ENCODE measurements at regions not wholly inside any gene's neighbourhood (a gene's known extent, or its start where the extent isn't known, plus 50 kb on each side); places are given as distances from the start of the nearest gene placed in this dataset.

DNA sequence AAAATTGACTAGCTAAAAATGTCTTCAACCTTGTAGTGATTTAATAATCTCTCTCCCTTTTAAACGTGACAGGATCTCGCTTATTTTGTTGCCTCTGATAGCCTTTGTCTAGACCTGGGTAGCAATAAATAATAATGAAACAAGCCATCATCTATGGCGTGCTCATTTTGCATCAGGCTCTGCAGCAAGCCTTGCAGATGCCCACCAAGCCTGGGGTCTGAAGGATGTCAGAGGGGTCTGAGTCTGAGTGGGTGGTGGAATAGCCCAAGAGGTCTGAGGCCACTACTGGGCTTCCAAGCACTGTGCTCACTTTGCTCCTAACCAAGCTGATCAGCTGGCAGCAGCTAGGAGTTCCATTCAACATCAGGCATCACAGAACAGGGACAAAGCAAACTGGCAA is 109.4 kb downstream of the GYPC start:
- H3K4me3 Mint-ChIP-seq = no peak overlapping the region
- H3K4me1 Mint-ChIP-seq (ENCODE audit: low read depth in 2 of 2) = peaks cover 33 to 48% of the 10 kb centered on the region in 2 donors
- ATAC-seq (replicated peaks) = no peak
- no peak for DNase-seq
- H3K36me3 Mint-ChIP-seq (ENCODE audit: insufficient read depth) = no peaks in the 10 kb centered on the region
- H3K9me3 Mint-ChIP-seq = no peaks in the 10 kb centered on the region
- H3K27me3 Mint-ChIP-seq = peaks cover 0 to 12% of the 10 kb centered on the region in 2 donors
- H3K27ac Mint-ChIP-seq = no peak overlapping the region

DNA sequence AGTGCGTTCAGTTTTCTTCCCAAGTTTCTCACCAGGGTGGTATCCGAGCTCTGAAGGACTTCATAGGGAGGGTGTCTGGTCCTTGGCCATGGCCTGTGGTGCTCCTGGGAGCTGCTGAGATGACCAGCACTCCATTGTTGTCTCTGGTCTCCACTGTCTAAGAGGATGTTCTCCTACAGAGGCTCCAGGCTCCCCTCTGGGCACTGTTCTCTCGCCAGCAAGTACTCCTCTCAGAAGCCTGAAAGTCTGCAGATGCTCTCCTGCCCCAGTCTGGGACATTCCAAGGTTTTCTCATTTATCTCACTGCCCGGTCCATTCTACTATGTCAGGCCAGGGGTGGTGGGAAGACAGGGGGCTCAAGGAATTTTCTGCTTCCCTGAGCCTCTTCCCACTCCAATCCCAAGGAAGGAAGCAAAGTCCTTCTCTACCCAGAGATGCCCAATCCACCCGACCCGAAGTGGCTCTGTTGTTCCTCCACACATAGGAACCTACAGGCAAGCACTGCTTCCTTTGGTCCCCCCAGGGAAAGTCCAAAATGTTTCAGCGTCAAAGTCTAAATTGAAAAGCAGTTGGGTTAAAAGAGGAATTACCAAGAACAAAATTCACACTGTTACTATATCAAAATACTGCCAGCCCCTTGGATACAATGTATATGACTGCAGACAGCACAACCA is 110.5 kb downstream of the GYPC start:
- no peak overlapping the region for H3K4me3 Mint-ChIP-seq
- H3K9me3 Mint-ChIP-seq = no peaks in the 10 kb centered on the region
- no peak for DNase-seq
- peaks cover 4% of the 10 kb centered on the region for H3K36me3 Mint-ChIP-seq (ENCODE audit: insufficient read depth)
- peaks cover 0 to 17% of the 10 kb centered on the region in 2 donors for H3K27me3 Mint-ChIP-seq
- peaks cover 27 to 43% of the 10 kb centered on the region in 2 donors for H3K4me1 Mint-ChIP-seq (ENCODE audit: low read depth in 2 of 2)
- H3K27ac Mint-ChIP-seq = peak overlapping the region in 1 of 2 donors; percentile 14
- ATAC-seq (replicated peaks) = no peak

DNA sequence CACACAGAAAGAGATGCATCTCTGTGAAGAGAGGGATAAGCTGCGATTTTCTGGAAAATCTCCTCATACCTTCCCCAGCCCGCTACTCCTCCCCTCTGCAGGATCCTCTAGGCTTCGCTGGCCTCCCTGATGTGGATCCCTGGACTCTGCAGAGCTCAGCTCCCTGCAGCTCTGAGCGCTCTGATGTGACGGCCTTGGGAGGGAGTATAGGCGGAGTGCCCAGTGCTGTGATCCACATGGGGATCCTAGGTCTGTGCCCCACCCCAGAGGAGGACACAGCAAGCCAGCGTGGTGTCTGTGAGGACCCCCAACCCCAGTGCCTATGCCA is 111.0 kb downstream of the GYPC start:
- Mint-ChIP-seq H3K27ac (no peak overlapping the region), H3K36me3 (ENCODE audit: insufficient read depth) (peaks cover 5% of the 10 kb centered on the region), H3K4me1 (ENCODE audit: low read depth in 2 of 2) (peaks cover 22 to 39% of the 10 kb centered on the region in 2 donors), H3K9me3 (no peaks in the 10 kb centered on the region), H3K27me3 (peaks cover 0 to 17% of the 10 kb centered on the region in 2 donors), H3K4me3 (no peak overlapping the region)
- ATAC-seq (replicated peaks) (no peak), DNase-seq (no peak)

DNA sequence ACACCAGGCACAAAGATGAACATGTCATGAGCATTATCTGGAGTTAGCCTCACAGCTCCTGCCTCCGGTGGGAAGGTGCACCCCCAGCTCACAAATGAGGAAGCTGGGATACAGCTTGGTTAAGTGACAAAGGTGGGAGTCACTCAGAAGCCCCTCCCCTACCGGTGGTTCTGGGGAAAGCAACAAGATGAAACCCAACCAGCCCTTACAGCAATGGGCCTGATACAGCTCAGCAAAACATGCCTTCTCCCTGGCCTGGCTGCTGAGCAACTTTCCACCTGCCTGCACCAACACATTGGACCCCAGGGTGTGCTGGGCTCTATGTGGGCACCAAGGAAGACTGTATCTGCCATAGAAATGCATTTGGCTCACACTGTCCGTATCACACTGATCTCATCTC is 113.2 kb downstream of the GYPC start:
- Mint-ChIP-seq H3K27me3 (peaks cover 0 to 17% of the 10 kb centered on the region in 2 donors), H3K27ac (no peak overlapping the region), H3K36me3 (ENCODE audit: insufficient read depth) (peaks cover 5% of the 10 kb centered on the region), H3K9me3 (no peaks in the 10 kb centered on the region), H3K4me1 (ENCODE audit: low read depth in 2 of 2) (peaks cover 11 to 21% of the 10 kb centered on the region in 2 donors), H3K4me3 (no peak overlapping the region)
- ATAC-seq (replicated peaks) (no peak), DNase-seq (no peak)

DNA sequence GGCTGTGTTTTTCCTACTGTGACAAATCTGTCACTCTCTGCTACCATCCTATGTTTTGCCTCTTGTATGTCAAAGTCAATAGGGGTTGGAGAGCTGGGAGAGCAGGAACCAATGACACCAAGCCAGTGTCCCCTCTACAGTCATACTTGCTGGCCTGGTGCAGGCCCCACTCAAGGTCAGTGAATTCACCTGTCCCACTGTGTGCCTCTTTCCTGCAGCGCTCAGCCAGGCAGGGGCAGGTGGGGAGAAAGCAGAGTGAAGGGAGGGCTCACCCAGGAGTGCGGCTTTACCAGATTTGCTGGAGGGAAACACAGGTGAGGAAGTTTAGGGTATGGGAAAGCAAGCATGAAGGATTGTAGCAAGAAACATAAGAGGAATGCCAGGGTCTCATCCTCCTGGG is 114.5 kb downstream of the GYPC start:
- Mint-ChIP-seq H3K27ac (peak overlapping the region; percentile 11 to 70), H3K9me3 (no peaks in the 10 kb centered on the region), H3K27me3 (peaks cover 0 to 17% of the 10 kb centered on the region in 2 donors), H3K36me3 (ENCODE audit: insufficient read depth) (peaks cover 5% of the 10 kb centered on the region), H3K4me3 (no peak overlapping the region), H3K4me1 (ENCODE audit: low read depth in 2 of 2) (peaks cover 10 to 23% of the 10 kb centered on the region in 2 donors)
- ATAC-seq (replicated peaks) = no peak
- DNase-seq = no peak

DNA sequence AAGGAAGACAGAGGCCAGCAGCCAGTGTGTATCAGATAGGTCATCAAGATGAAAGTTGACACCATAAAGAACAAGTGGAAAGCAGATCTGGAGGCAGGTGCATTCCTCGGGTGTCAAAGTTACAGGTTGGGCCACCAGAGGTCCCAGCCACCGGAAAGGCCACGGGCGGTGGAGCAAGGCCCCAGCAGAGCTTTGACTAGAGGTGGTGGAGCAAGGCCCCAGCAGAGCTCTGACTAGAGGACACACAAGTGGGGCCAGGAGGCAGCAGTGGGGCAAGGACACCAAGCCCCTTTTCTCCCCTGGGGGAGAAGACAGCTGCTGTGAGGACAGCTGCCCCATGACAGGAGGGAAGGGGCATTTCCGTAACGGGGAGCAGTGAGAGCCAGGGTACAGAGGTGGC is 115.1 kb downstream of the GYPC start:
- H3K9me3 Mint-ChIP-seq = no peaks in the 10 kb centered on the region
- peaks cover 0 to 17% of the 10 kb centered on the region in 2 donors for H3K27me3 Mint-ChIP-seq
- peaks cover 14 to 25% of the 10 kb centered on the region in 2 donors for H3K4me1 Mint-ChIP-seq (ENCODE audit: low read depth in 2 of 2)
- peak overlapping the region; percentile 35 to 71 for H3K27ac Mint-ChIP-seq
- no peak for DNase-seq
- ATAC-seq (replicated peaks) = no peak
- H3K4me3 Mint-ChIP-seq = no peak overlapping the region
- peaks cover 5% of the 10 kb centered on the region for H3K36me3 Mint-ChIP-seq (ENCODE audit: insufficient read depth)

DNA sequence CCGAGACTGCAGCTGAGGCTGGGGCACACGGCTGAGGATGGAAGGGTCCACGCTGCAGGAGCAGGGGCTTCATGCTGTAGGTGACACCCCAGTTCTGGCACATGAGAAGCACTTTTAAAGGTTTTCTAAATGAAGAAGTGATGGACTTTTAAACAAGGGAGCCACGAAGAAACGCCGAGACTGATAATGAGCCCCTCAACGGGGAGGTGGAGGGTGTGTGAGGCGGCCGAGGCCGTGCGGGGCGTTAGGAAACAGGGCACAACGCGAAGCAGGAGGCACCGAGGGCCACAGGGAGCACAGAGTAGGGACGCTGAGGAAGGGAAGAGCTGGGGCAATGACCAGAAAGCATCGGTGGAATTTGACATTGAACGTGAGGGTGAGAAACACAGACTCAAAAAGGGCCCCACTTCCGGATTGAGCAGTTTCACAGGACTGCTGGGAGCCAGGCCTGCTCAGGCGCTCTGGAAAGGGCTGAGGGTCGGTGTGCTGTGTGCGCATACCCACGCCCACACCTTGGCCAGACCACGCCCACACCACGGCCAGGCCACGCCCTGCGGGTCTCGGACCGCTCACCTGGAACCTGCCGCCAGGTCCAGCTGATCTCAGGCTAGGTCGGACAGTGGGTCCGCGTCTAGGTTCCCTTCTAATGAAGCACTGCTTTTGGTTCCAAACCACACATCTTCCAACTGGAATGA is 115.7 kb downstream of the GYPC start:
- Mint-ChIP-seq H3K9me3 (no peaks in the 10 kb centered on the region), H3K27ac (peak overlapping the region in 1 of 2 donors; percentile 35), H3K4me3 (no peak overlapping the region), H3K36me3 (ENCODE audit: insufficient read depth) (peaks cover 5% of the 10 kb centered on the region), H3K4me1 (ENCODE audit: low read depth in 2 of 2) (peaks cover 16 to 22% of the 10 kb centered on the region in 2 donors), H3K27me3 (peaks cover 0 to 17% of the 10 kb centered on the region in 2 donors)
- DNase-seq = no peak
- ATAC-seq (replicated peaks) = no peak

DNA sequence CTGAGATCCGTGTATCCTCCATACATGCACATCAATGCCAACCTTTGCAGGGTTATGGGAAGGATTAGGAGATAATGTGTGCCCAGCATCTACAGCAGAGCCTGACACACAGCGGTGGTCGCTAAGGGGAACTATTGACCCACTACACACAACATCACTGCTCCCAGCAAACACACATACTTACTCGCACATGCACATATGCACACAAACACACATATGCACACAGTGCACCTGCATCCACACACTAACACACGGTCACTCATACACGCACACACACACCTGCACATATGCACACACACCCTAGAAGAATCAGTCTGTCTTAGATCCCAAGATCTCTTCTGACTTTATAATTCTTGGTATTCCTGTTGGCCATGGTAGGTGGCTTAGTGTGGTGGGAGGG is 118.3 kb downstream of the GYPC start:
- DNase-seq (no peak), ATAC-seq (replicated peaks) (no peak)
- Mint-ChIP-seq H3K4me3 (no peak overlapping the region), H3K9me3 (no peaks in the 10 kb centered on the region), H3K4me1 (ENCODE audit: low read depth in 2 of 2) (peaks cover 19 to 24% of the 10 kb centered on the region in 2 donors), H3K27me3 (peaks cover under 1 to 11% of the 10 kb centered on the region in 2 donors), H3K36me3 (ENCODE audit: insufficient read depth) (peaks cover 7% of the 10 kb centered on the region), H3K27ac (no peak overlapping the region)

DNA sequence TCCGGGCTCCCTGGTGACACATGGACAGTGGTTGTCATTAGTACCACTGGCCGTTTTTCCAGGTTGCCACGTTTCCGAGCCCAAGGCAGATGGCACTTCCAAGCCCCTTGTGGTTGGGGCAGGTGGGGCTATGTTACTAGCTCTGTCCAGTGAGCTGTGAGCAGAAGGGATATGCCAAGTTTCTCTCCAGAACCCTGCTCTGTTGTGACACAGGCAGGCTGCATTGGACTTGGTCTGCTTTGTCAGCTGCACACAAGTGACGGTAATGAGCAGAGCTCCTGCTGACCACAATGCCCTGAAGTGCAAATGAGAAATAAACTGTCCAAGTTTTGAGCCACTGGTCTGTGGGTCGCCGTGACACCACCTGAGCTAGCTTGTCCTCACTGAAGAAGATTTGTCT is 118.8 kb downstream of the GYPC start:
- peaks cover 5 to 13% of the 10 kb centered on the region in 2 donors for H3K27me3 Mint-ChIP-seq
- peak overlapping the region; percentile 69 to 88 for H3K27ac Mint-ChIP-seq
- H3K4me1 Mint-ChIP-seq (ENCODE audit: low read depth in 2 of 2) = peaks cover 15 to 19% of the 10 kb centered on the region in 2 donors
- H3K9me3 Mint-ChIP-seq = no peaks in the 10 kb centered on the region
- DNase-seq (no peak), ATAC-seq (replicated peaks) (no peak)
- peaks cover 7% of the 10 kb centered on the region for H3K36me3 Mint-ChIP-seq (ENCODE audit: insufficient read depth)
- no peak overlapping the region for H3K4me3 Mint-ChIP-seq

DNA sequence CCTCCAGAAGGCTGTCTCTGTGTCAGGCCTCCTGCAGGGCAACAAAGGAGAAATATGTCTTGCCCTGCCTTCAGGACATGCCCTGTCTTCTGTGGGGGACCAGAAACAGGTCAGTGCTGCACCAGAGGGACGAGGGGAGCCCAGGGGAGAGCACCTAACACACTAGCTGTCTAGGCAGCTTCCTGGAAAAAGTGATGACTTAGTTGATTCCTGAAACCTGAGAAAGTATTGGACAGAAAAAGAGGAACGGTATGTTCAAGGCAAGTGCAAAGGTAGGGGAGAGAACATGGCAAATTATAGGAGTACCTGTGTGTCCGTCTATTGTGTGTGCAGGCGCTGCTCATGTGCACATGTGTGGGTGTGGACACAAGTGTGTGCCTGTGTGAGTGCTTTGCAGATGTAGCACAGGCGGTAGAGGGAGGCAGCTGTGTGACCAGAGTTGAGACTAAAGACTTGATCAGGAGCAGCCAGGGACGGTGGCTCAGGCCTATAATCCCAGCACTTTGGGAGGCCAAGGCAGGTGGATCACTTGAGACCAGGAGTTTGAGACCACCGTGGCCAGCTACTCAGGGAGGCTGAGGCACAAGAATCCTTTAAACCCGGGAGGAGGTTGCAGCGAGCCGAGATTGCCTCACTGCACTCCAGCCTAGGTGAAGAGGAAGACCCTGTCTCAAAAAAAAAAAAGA is 119.5 kb downstream of the GYPC start:
- DNase-seq = no peak
- no peaks in the 10 kb centered on the region for H3K9me3 Mint-ChIP-seq
- H3K4me3 Mint-ChIP-seq = peak overlapping the region; percentile 93 to 95
- no peak for ATAC-seq (replicated peaks)
- peaks cover 12 to 14% of the 10 kb centered on the region in 2 donors for H3K27me3 Mint-ChIP-seq
- H3K36me3 Mint-ChIP-seq (ENCODE audit: insufficient read depth) = peaks cover 7% of the 10 kb centered on the region
- H3K27ac Mint-ChIP-seq = peak overlapping the region; percentile 69 to 88
- H3K4me1 Mint-ChIP-seq (ENCODE audit: low read depth in 2 of 2) = peaks cover 12 to 17% of the 10 kb centered on the region in 2 donors

DNA sequence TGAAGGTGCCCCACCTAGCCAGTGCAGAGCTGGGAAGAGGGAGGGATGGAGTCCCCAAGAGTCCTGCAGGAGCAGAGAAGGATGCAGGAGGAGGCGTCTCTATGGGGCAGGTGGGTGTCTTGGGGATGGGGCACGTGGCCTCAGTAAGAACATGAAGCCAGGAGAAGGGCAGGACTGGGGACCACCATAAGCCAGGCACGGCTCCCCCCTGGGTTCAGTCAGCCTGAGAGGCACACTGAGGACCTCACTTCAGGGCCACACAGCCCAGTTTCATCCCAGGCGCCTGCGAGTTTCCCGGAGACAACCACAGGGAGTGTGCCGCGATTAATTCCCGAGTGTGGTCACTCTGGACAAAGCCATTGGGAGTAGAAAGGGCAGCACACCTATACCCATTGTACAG is 120.3 kb downstream of the GYPC start:
- Mint-ChIP-seq H3K4me1 (ENCODE audit: low read depth in 2 of 2) (peaks cover 12 to 17% of the 10 kb centered on the region in 2 donors), H3K36me3 (ENCODE audit: insufficient read depth) (peaks cover 5% of the 10 kb centered on the region), H3K27ac (peak overlapping the region; percentile 69 to 88), H3K4me3 (peak overlapping the region; percentile 93 to 95), H3K27me3 (peaks cover 12 to 18% of the 10 kb centered on the region in 2 donors), H3K9me3 (no peaks in the 10 kb centered on the region)
- ATAC-seq (replicated peaks) (no peak), DNase-seq (peak in 1 of 3 experiments; percentile 5)

DNA sequence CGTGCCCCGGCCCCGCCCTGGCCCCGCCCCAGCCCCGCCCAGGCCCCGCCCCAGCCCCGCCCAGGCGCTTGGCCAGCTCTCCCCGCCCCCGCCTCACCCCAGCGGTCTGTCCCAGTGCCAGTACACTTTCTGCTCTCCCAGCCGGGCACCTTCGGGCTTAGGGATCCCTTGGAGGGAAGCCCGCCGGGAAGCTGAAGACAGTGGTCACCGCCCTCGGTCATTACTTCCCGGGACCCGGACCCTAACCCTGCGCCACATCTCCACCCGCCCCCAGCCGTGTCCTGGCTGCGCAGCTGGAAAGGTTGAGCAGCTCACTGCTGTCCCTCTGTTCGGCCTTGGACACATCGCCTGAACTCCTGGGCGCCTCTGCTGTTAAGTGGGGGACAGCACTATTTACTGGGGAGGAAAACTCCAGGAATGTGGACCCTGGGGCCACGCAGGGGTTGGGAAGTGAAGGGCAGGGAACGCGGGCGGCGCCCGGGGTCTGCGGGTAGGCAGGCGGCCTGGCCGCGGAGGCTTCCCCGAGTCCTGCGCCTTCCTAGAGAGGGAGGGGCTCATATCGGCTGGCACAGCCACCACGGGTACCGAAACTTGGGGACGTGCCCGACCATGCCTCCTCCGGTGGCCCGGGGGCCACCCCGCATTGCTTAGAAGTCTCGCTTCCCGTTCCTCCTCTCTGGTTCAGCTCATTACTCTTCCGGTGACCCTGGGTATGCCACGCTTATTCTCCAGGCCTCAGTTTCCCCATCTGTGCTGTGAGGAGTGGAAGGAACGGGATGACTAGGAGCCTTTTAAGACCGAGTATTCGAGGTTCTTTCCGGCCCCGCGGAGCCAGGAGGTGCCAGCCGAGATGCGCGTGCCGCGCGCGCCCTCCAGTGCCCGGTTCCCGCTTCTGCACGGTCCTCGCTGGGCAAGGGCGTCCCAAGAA is 121.0 kb downstream of the GYPC start:
- peak overlapping the region; percentile 88 to 91 for H3K27ac Mint-ChIP-seq
- peaks cover 12 to 17% of the 10 kb centered on the region in 2 donors for H3K4me1 Mint-ChIP-seq (ENCODE audit: low read depth in 2 of 2)
- H3K27me3 Mint-ChIP-seq = peaks cover 17 to 25% of the 10 kb centered on the region in 2 donors
- DNase-seq = peak; percentile 79 to 82 (median 81)
- no peaks in the 10 kb centered on the region for H3K9me3 Mint-ChIP-seq
- peak overlapping the region; percentile 93 to 95 for H3K4me3 Mint-ChIP-seq
- peaks cover 2% of the 10 kb centered on the region for H3K36me3 Mint-ChIP-seq (ENCODE audit: insufficient read depth)
- ATAC-seq (replicated peaks) = peak; percentile 92

DNA sequence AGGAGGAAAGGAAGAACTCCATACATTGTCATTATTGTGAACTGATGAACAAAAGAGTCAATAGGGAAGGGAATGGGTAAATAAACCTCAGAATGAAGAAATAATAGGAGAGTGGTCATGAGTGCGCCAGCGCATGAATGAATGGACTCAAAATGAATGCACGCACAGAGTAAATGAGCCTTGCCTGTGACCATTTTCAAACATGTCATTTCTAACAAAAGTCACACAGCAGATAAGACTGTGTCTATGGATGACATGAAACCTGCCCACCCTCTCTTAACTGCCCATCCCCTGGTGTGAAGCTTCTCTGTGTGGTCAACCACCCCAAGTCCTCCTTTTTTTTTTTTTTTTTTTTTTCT is 121.1 kb upstream of the TEX51 start:
- H3K9me3 Mint-ChIP-seq = no peaks in the 10 kb centered on the region
- H3K27me3 Mint-ChIP-seq = peaks cover 24 to 31% of the 10 kb centered on the region in 2 donors
- H3K4me3 Mint-ChIP-seq = peak overlapping the region; percentile 93 to 95
- DNase-seq (no peak), ATAC-seq (replicated peaks) (no peak)
- peaks cover 12 to 17% of the 10 kb centered on the region in 2 donors for H3K4me1 Mint-ChIP-seq (ENCODE audit: low read depth in 2 of 2)
- H3K27ac Mint-ChIP-seq = peak overlapping the region; percentile 88 to 91
- H3K36me3 Mint-ChIP-seq (ENCODE audit: insufficient read depth) = peaks cover 2% of the 10 kb centered on the region

Measured in effector memory CD8-positive, alpha-beta T cell (primary cell).